Hepatocyte (in vitro differentiated cells): ENCODE measurements at regions not wholly inside any gene's neighbourhood (a gene's known extent, or its start where the extent isn't known, plus 50 kb on each side); places are given as distances from the start of the nearest gene placed in this dataset.

Experiments used
- CTCF ChIP-seq: fragments of 200-600 bp; sonication (generic); IDR thresholded peaks from 2 replicates; pipeline ENCODE4 v1.5.1; 2016; ENCODE audit warnings: antibody characterized with exemption, mild to moderate bottlenecking; ENCODE audit not compliant: poor library complexity
- EZH2 ChIP-seq: fragments of 200-600 bp; sonication (generic); IDR thresholded peaks from 2 replicates; pipeline ENCODE4 v1.6.1; 2016; ENCODE audit warnings: antibody characterized with exemption, mild to moderate bottlenecking, borderline replicate concordance
- EZH2phosphoT487 ChIP-seq: fragments of 200-600 bp; sonication (generic); IDR thresholded peaks from one replicate; pipeline ENCODE4 v1.6.1; 2018; ENCODE audit warnings: antibody characterized with exemption, mild to moderate bottlenecking, low read depth, moderate library complexity; ENCODE audit not compliant: unreplicated experiment, severe bottlenecking

GRCh38 chr2:175872721-175873120 is 129.3 kb downstream of the LNPK start:
- TF ChIP-seq CTCF = no peak
- no peak for TF ChIP-seq EZH2
- TF ChIP-seq EZH2phosphoT487 = no peak
